22Rv1 (cell line): ENCODE measurements at regions not wholly inside any gene's neighbourhood (a gene's known extent, or its start where the extent isn't known, plus 50 kb on each side); places are given as distances from the start of the nearest gene placed in this dataset.

Source experiments
- ZFX ChIP-seq: fragments of 450-650 bp; IDR thresholded peaks from 2 replicates; pipeline ENCODE4 v1.6.1; 2017; ENCODE audit warnings: antibody characterized with exemption, borderline replicate concordance
- TF ChIP-seq, protein P1 (sequence below): fragments of 450-650 bp; IDR thresholded peaks from 2 replicates; pipeline ENCODE4 v1.5.1; 2017; ENCODE audit warnings: mild to moderate bottlenecking

DNA sequence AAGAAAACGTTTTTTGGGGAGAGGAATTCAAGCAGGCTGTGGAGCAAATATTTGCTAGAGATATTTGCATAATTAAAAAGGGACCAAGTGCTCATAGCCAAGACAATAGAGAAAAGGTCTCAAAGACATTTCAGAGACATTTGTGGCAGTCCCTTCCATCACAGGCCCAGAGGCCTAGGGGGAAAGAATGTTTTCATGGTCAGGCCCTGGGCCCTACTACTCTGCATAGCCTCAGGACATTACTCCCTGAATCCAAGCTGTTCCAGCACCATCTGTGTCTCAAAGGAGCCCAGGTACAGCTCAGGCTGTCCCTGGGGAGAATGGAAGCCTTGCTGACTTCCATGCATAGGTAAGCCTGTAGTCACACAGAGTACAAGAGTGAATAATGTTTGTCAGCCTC lies 113.0 kb upstream of the KIF2A start:
- TF ChIP-seq, protein P1, sequence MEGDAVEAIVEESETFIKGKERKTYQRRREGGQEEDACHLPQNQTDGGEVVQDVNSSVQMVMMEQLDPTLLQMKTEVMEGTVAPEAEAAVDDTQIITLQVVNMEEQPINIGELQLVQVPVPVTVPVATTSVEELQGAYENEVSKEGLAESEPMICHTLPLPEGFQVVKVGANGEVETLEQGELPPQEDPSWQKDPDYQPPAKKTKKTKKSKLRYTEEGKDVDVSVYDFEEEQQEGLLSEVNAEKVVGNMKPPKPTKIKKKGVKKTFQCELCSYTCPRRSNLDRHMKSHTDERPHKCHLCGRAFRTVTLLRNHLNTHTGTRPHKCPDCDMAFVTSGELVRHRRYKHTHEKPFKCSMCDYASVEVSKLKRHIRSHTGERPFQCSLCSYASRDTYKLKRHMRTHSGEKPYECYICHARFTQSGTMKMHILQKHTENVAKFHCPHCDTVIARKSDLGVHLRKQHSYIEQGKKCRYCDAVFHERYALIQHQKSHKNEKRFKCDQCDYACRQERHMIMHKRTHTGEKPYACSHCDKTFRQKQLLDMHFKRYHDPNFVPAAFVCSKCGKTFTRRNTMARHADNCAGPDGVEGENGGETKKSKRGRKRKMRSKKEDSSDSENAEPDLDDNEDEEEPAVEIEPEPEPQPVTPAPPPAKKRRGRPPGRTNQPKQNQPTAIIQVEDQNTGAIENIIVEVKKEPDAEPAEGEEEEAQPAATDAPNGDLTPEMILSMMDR = no peak
- TF ChIP-seq ZFX = no peak
